ENCODE measurements at regions not wholly inside any gene's neighbourhood (a gene's known extent, or its start where the extent isn't known, plus 50 kb on each side); places are given as distances from the start of the nearest gene placed in this dataset.

DNA sequence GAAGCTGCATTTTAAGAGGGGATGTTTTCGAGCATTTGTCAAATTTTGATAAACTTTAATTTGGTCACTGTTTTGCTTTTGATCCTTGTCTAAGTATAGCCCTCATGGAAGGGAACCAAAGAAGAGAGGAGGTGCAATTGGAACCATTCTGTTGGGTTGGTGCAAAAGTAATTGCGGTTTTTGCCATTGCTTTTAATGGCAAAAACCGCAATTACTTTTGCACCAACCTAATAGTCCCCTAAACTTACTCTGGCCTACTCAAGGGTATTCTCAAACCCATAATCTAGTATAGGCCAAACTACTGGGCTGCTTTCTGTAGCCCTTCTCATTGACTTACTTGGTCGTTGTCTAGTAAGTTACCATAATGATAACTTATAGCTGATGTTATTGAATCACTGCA is 634.7 kb downstream of the MAFB start:
- DNase-seq (ENCODE audit: low read depth in 1 of 2, low spot score in 1 of 2): no peak
- Histone ChIP-seq H3K27ac (replicated peaks) (no peak overlapping the region), H3K27me3 (ENCODE audit: insufficient read depth, poor library complexity, severe bottlenecking) (no peaks in the 10 kb centered on the region), H3K4me3 (replicated peaks; ENCODE audit: insufficient read depth, low read length) (no peak overlapping the region)
- TF ChIP-seq, protein P1, sequence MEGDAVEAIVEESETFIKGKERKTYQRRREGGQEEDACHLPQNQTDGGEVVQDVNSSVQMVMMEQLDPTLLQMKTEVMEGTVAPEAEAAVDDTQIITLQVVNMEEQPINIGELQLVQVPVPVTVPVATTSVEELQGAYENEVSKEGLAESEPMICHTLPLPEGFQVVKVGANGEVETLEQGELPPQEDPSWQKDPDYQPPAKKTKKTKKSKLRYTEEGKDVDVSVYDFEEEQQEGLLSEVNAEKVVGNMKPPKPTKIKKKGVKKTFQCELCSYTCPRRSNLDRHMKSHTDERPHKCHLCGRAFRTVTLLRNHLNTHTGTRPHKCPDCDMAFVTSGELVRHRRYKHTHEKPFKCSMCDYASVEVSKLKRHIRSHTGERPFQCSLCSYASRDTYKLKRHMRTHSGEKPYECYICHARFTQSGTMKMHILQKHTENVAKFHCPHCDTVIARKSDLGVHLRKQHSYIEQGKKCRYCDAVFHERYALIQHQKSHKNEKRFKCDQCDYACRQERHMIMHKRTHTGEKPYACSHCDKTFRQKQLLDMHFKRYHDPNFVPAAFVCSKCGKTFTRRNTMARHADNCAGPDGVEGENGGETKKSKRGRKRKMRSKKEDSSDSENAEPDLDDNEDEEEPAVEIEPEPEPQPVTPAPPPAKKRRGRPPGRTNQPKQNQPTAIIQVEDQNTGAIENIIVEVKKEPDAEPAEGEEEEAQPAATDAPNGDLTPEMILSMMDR (IDR thresholded peaks at IDR 0.05; ENCODE audit: insufficient read depth, low read length): no peak
- TF ChIP-seq GABPA (IDR thresholded peaks at IDR 0.05; ENCODE audit: low read depth) (no peak), SPI1 (IDR thresholded peaks at IDR 0.05; ENCODE audit: borderline replicate concordance, low read depth) (no peak), POLR2AphosphoS5 (IDR thresholded peaks at IDR 0.05; ENCODE audit: low read depth) (no peak)
- TF ChIP-seq, protein P2, sequence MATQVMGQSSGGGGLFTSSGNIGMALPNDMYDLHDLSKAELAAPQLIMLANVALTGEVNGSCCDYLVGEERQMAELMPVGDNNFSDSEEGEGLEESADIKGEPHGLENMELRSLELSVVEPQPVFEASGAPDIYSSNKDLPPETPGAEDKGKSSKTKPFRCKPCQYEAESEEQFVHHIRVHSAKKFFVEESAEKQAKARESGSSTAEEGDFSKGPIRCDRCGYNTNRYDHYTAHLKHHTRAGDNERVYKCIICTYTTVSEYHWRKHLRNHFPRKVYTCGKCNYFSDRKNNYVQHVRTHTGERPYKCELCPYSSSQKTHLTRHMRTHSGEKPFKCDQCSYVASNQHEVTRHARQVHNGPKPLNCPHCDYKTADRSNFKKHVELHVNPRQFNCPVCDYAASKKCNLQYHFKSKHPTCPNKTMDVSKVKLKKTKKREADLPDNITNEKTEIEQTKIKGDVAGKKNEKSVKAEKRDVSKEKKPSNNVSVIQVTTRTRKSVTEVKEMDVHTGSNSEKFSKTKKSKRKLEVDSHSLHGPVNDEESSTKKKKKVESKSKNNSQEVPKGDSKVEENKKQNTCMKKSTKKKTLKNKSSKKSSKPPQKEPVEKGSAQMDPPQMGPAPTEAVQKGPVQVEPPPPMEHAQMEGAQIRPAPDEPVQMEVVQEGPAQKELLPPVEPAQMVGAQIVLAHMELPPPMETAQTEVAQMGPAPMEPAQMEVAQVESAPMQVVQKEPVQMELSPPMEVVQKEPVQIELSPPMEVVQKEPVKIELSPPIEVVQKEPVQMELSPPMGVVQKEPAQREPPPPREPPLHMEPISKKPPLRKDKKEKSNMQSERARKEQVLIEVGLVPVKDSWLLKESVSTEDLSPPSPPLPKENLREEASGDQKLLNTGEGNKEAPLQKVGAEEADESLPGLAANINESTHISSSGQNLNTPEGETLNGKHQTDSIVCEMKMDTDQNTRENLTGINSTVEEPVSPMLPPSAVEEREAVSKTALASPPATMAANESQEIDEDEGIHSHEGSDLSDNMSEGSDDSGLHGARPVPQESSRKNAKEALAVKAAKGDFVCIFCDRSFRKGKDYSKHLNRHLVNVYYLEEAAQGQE (IDR thresholded peaks at IDR 0.05; ENCODE audit: insufficient replicate concordance, low read depth): no peak

DNA sequence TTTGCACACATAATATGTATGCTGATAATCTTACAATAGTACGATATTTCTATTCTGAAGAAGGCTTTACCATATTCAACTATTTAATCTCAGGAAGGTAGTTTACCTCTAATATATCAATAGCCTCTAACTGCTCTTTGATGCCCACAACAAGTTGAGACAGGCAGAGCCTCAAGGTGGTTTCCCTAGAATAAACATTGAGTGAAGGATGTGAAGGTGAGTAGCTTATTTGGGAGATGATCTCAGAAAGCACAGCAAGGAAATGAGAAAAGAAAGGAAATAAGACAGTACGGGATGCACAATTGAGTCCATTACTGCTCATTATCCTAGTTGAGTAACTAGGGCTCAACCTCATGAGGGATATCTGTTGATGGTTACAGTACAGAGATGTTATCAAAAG is 638.4 kb downstream of the MAFB start:
- no peak overlapping the region for H3K4me3 ChIP-seq (replicated peaks; ENCODE audit: insufficient read depth, low read length)
- TF ChIP-seq SPI1 (IDR thresholded peaks at IDR 0.05; ENCODE audit: borderline replicate concordance, low read depth): no peak
- TF ChIP-seq, protein P2 (IDR thresholded peaks at IDR 0.05; ENCODE audit: insufficient replicate concordance, low read depth): no peak
- no peak for TF ChIP-seq GABPA (IDR thresholded peaks at IDR 0.05; ENCODE audit: low read depth)
- TF ChIP-seq, protein P1 (IDR thresholded peaks at IDR 0.05; ENCODE audit: insufficient read depth, low read length): no peak
- TF ChIP-seq POLR2AphosphoS5 (IDR thresholded peaks at IDR 0.05; ENCODE audit: low read depth): no peak
- H3K27me3 ChIP-seq (ENCODE audit: insufficient read depth, poor library complexity, severe bottlenecking): no peaks in the 10 kb centered on the region
- H3K27ac ChIP-seq (replicated peaks): no peak overlapping the region
- DNase-seq (ENCODE audit: low read depth in 1 of 2, low spot score in 1 of 2): no peak

DNA sequence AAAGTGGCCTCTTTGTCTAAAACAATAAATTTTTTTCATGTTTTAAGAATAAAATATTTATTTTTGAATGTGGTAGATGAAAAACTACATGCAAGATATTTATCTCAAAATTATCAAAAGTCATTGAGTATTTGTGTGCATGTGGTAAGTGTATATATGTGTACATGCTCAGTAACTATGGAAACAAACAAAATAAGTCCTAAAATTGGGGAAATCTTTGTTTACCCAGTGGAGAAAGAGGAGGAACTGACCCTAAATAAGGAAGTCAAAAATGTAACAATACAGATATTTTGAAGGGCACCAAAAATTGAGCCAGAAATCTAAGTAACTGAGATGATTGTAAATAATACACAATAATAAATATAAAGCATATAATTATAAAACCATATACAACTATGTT is 639.2 kb downstream of the MAFB start:
- no peak overlapping the region for H3K4me3 ChIP-seq (replicated peaks; ENCODE audit: insufficient read depth, low read length)
- H3K27me3 ChIP-seq (ENCODE audit: insufficient read depth, poor library complexity, severe bottlenecking): no peaks in the 10 kb centered on the region
- H3K27ac ChIP-seq (replicated peaks): no peak overlapping the region
- DNase-seq (ENCODE audit: low read depth in 1 of 2, low spot score in 1 of 2): no peak
- TF ChIP-seq, protein P1 (IDR thresholded peaks at IDR 0.05; ENCODE audit: insufficient read depth, low read length): no peak
- TF ChIP-seq SPI1 (IDR thresholded peaks at IDR 0.05; ENCODE audit: borderline replicate concordance, low read depth): no peak
- no peak for TF ChIP-seq POLR2AphosphoS5 (IDR thresholded peaks at IDR 0.05; ENCODE audit: low read depth)
- TF ChIP-seq GABPA (IDR thresholded peaks at IDR 0.05; ENCODE audit: low read depth): no peak
- TF ChIP-seq, protein P2 (IDR thresholded peaks at IDR 0.05; ENCODE audit: insufficient replicate concordance, low read depth): no peak
